Gastrocnemius medialis (tissue), 4 donors: ENCODE measurements at regions not wholly inside any gene's neighbourhood (a gene's known extent, or its start where the extent isn't known, plus 50 kb on each side); places are given as distances from the start of the nearest gene placed in this dataset.

Experiments used
- ATAC-seq, 2 donors: fragments of 150-250 bp; one replicate each; pipeline ENCODE4 v1.9.1; 2016
- DNase-seq, 2 donors: peaks; one replicate each; pipeline ENCODE4 v3.0.0-alpha.2; 2019
- H3K27ac ChIP-seq, 4 donors: fragments of 200-600 bp; sonication (generic); 1 replicate in 1 of 4; 2 replicates in 3 of 4; pipeline ENCODE4 v1.5.1; 2016 to 2018; ENCODE audit warnings: mild to moderate bottlenecking in 2 of 4, moderate library complexity in 1 of 4
- H3K27me3 ChIP-seq, 3 donors: fragments of 200-600 bp; sonication (generic) in 2 of 3; 1 replicate in 1 of 3; 2 replicates in 2 of 3; pipeline versions ENCODE4 v1.5.1 to v1.6.0; 2016 to 2019; ENCODE audit warnings: mild to moderate bottlenecking in 1 of 3, moderate library complexity in 1 of 3
- H3K36me3 ChIP-seq, 2 donors: fragments of 200-600 bp; sonication (generic) in 1 of 2; one replicate each; pipeline ENCODE4 v1.5.1; 2017 to 2018
- H3K4me1 ChIP-seq, 2 donors: fragments of 200-600 bp; sonication (generic) in 1 of 2; one replicate each; pipeline ENCODE4 v1.5.1; 2016 to 2017; ENCODE audit warnings: mild to moderate bottlenecking in 2 of 2
- H3K4me3 ChIP-seq, 4 donors: fragments of 200-600 bp; sonication (generic) in 3 of 4; 1 replicate in 1 of 4; 2 replicates in 3 of 4; pipeline ENCODE4 v1.5.1; 2016 to 2019; ENCODE audit warnings: mild to moderate bottlenecking in 2 of 4
- H3K9me3 ChIP-seq, 3 donors: fragments of 200-600 bp; sonication (generic) in 2 of 3; 1 replicate in 1 of 3; 2 replicates in 2 of 3; pipeline ENCODE4 v1.5.1; 2016 to 2019
- POLR2A ChIP-seq, 2 donors: fragments of 450-650 bp; IDR thresholded peaks; one replicate each; pipeline ENCODE4 v1.6.1; 2017; ENCODE audit warnings: antibody characterized with exemption in 2 of 2, mild to moderate bottlenecking in 2 of 2, moderate library complexity in 2 of 2
- in situ Hi-C, 4 donors: fragments of 200-750 bp; cut with MboI; loops; one replicate each; pipeline versions ENCODE4 v1.15.0 to v1.8.0; 2017; ENCODE audit warnings: low sequenced_read_pairs in 4 of 4
- intact Hi-C: fragments of 100-400 bp; cut with DNase I; formaldehyde crosslinking; loops from one replicate; pipeline ENCODE4 v1.15.1; 2023; ENCODE audit warnings: low total_unique reads
- TF ChIP-seq, protein P1 (sequence below), 5 experiments: fragments of 450-650 bp in 3 of 5; fragments of 200-600 bp in 2 of 5; sonication (generic) in 2 of 5; IDR thresholded peaks in 4 of 5; conservative IDR thresholded peaks in 1 of 5; 1 replicate in 4 of 5; 2 replicates in 1 of 5; pipeline ENCODE4 v1.5.1; 2016 to 2019; ENCODE audit warnings: antibody characterized with exemption in 5 of 5, mild to moderate bottlenecking in 3 of 5, moderate library complexity in 3 of 5

GRCh38 chr15:81548365-81549130 is 174.5 kb upstream of the TMC3 start:
- H3K27ac ChIP-seq: no peak overlapping the region
- no peaks in the 10 kb centered on the region for H3K36me3 ChIP-seq
- intact Hi-C loops (no loop called here), in situ Hi-C loops (no loop called here)
- TF ChIP-seq, protein P1, sequence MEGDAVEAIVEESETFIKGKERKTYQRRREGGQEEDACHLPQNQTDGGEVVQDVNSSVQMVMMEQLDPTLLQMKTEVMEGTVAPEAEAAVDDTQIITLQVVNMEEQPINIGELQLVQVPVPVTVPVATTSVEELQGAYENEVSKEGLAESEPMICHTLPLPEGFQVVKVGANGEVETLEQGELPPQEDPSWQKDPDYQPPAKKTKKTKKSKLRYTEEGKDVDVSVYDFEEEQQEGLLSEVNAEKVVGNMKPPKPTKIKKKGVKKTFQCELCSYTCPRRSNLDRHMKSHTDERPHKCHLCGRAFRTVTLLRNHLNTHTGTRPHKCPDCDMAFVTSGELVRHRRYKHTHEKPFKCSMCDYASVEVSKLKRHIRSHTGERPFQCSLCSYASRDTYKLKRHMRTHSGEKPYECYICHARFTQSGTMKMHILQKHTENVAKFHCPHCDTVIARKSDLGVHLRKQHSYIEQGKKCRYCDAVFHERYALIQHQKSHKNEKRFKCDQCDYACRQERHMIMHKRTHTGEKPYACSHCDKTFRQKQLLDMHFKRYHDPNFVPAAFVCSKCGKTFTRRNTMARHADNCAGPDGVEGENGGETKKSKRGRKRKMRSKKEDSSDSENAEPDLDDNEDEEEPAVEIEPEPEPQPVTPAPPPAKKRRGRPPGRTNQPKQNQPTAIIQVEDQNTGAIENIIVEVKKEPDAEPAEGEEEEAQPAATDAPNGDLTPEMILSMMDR (IDR thresholded peaks at IDR 0.05 in 4 of 5, conservative IDR thresholded peaks at IDR 0.05 in 1 of 5): no peak
- no peak for TF ChIP-seq POLR2A (IDR thresholded peaks at IDR 0.05)
- no peak overlapping the region for H3K4me3 ChIP-seq
- H3K4me1 ChIP-seq: peaks cover 0 to 7% of the 10 kb centered on the region in 2 donors
- no peaks in the 10 kb centered on the region for H3K27me3 ChIP-seq
- DNase-seq (no peak), ATAC-seq (no peak)
- H3K9me3 ChIP-seq: no peaks in the 10 kb centered on the region

GRCh38 chr15:81547521-81548132 is 173.6 kb upstream of the TMC3 start:
- Histone ChIP-seq H3K36me3 (no peaks in the 10 kb centered on the region), H3K4me1 (peaks cover 0 to 7% of the 10 kb centered on the region in 2 donors), H3K4me3 (no peak overlapping the region), H3K9me3 (no peaks in the 10 kb centered on the region), H3K27ac (no peak overlapping the region), H3K27me3 (no peaks in the 10 kb centered on the region)
- TF ChIP-seq, protein P1 (IDR thresholded peaks at IDR 0.05 in 4 of 5, conservative IDR thresholded peaks at IDR 0.05 in 1 of 5): no peak
- TF ChIP-seq POLR2A (IDR thresholded peaks at IDR 0.05): no peak
- intact Hi-C loops: no loop called here
- in situ Hi-C loops: no loop called here
- no peak for DNase-seq
- no peak for ATAC-seq

GRCh38 chr15:81544385-81544784 is 170.4 kb upstream of the TMC3 start:
- intact Hi-C loops: no loop called here
- no peak overlapping the region for H3K27ac ChIP-seq
- in situ Hi-C loops: no loop called here
- no peaks in the 10 kb centered on the region for H3K27me3 ChIP-seq
- ATAC-seq (no peak), DNase-seq (no peak)
- H3K36me3 ChIP-seq: no peaks in the 10 kb centered on the region
- TF ChIP-seq, protein P1 (IDR thresholded peaks at IDR 0.05 in 4 of 5, conservative IDR thresholded peaks at IDR 0.05 in 1 of 5): no peak
- TF ChIP-seq POLR2A (IDR thresholded peaks at IDR 0.05): no peak
- H3K4me1 ChIP-seq: peaks cover 0 to 7% of the 10 kb centered on the region in 2 donors
- H3K9me3 ChIP-seq: no peaks in the 10 kb centered on the region
- H3K4me3 ChIP-seq: no peak overlapping the region

- H3K36me3 ChIP-seq: no peaks in the 10 kb centered on the region
- DNase-seq (no peak), ATAC-seq (no peak)
- no peak overlapping the region for H3K4me3 ChIP-seq
- TF ChIP-seq, protein P1 (IDR thresholded peaks at IDR 0.05 in 4 of 5, conservative IDR thresholded peaks at IDR 0.05 in 1 of 5): no peak
- no peak for TF ChIP-seq POLR2A (IDR thresholded peaks at IDR 0.05)
- no peak overlapping the region for H3K27ac ChIP-seq
- intact Hi-C loops: no loop called here
- in situ Hi-C loops: no loop called here
- H3K27me3 ChIP-seq: no peaks in the 10 kb centered on the region
- no peaks in the 10 kb centered on the region for H3K4me1 ChIP-seq
- no peaks in the 10 kb centered on the region for H3K9me3 ChIP-seq
These were observed 166.9 kb upstream of the TMC3 start for GRCh38 chr15:81540909-81541308.
